NCI-H146 (cell line): ENCODE measurements at regions not wholly inside any gene's neighbourhood (a gene's known extent, or its start where the extent isn't known, plus 50 kb on each side); places are given as distances from the start of the nearest gene placed in this dataset.
"Not testable (repeated sequence)": the region's sequence is repeated elsewhere in the genome, so short reads cannot be mapped to it uniquely, and the experiment has no call there.

Source experiments
- DNase-seq: peaks from one replicate; lab custom pipeline; 2025; lab: John Stamatoyannopoulos, UW

DNA sequence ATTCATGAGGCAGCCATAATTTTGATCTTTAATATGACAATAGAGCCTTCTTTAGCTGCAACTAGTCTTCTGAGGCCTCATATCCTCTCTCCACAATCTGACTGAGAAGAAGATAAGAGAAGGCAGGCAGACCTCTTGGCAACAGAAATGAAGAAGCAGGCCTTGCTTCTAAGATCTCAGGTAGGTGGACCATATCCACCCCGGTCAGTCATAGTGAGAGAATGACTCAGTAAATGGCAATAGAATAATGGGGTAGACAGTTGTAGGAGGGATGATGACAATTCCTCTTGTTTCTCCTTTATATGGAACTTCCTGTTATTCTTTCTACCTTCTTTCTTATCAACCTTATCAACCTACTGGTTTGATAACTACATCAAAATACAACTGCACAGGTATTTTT, 246.7 kb upstream of the G2E3 start:
- no peak for DNase-seq

DNA sequence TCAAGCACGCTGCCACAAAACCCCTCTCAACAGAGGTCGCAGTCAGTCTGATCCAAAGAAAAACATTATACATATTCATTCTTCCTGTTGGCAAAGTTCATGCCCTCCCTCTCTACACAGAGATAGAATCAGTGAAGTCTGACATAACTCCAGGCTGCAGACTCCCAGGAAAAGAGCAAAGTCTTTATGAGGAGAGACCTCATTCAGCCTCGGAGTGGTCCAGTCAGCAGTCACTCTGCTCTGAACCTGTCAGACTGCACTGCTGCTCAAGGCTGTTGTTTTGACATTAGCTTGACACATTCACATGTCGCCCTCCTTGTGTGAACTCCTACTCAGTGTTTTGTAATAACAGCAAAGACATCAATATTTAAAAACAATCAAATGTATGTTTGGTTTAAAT, 241.2 kb upstream of the G2E3 start:
- DNase-seq, result no peak

DNA sequence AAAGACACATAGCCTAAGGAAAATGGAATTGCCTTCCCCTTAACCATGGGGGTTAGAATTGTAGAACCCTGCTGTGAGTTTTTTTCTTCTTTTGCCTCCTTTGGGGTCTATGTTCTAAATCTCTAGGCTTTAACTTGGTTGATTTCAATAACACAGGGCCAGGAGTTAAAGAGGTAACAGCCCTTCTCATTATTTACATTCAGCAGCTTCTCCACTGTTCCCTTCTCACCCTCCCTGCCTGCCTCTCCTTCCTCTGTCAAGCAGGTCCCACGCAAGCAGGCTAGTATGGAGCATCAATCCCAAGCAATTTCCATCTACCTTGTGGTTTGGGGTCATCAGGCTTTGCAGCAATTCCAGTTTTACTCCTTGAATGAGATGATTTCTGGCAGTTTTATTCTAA, 236.1 kb upstream of the G2E3 start:
- DNase-seq, result no peak

DNA sequence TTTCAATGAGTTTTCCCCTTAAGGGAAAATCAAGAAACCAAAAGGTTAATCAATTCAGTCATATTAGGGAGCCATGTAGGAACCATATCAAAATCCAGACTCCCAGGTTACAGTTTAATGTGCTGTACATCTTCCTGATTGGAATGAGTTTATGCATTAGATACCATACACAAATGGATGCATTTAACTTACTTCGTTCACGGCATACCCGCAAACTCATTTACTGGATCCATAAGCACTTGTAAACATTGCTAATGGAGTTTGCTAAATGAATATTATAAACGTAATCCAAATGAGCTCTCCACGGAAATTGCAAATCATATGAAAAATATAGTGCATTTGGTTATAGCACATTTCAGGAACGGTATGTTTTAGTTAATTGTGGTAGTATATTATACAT, 228.9 kb upstream of the G2E3 start:
- no peak for DNase-seq

DNA sequence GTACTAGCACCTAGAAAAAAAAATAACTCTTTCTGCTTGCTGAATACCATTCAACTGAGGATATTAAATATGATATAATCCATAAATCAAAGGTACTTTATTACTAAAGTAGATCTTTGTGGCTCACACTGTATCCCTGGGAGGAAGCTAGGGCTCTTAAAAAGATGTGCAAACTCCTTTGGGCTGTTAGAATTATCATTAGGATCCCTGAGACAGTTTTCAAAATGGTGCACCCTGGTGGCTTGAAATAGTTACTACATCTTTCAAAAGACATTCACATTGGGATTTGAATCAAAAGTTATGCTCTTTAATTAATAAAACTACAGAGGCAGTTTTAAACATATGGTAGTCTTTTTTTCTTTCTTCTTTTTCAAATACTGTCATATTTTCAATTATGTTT, 228.5 kb upstream of the G2E3 start:
- DNase-seq, result no peak

DNA sequence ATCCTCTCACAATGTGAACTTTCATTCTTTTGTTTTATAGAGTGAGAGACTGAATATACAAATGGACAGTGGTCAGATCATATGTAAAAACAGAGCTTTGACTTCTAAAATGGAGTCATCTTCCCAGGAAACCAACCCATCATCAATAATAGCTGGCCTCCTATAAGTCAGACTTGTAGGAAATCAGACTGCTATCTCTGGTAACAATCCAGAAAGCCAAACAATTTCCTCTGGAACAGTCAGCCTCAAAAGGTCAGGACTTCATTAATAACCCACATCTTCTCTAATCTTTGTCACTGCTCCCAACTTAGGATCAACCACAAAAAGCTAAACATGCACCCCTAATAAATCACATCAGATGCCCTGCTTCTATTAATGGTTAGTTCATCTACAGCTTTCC, 227.9 kb upstream of the G2E3 start:
- DNase-seq, result no peak

DNA sequence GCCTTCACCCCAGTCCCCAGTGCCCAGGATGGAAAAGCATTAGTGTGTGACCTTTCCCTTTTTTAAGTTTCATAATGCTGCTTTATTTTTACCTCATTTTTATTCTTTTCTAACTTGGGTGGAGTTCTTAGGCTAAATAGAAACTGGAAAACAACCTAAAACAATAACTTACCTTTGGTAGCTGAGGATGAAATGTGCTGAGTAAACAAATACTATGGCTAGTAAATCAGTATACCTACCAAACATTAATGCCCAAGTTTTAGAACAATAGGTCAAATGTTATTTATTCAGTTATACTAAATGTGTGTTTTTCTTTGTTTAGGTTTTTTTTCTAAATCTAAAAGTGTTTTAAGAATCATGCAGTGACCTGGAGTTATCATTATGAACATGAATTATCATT, 226.6 kb upstream of the G2E3 start:
- no peak for DNase-seq

DNA sequence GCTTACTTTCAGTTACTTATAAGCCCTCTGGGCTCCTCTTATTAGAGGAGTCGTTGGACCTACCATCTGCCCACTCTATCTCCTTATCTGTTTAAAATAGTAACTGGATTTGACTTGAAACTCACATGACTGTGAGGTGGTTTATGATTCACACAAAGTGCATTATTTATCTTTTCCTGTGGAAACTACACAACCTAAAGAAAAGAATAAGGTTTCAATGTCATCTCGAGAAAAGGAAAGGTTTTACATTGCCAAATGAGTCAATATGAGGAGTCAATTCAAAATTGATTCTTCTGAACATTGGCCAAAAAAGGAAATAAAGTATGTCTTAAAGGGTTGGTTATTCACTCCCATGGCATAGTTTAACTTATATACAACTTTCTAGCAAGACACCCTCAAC, 225.0 kb upstream of the G2E3 start:
- no peak for DNase-seq

DNA sequence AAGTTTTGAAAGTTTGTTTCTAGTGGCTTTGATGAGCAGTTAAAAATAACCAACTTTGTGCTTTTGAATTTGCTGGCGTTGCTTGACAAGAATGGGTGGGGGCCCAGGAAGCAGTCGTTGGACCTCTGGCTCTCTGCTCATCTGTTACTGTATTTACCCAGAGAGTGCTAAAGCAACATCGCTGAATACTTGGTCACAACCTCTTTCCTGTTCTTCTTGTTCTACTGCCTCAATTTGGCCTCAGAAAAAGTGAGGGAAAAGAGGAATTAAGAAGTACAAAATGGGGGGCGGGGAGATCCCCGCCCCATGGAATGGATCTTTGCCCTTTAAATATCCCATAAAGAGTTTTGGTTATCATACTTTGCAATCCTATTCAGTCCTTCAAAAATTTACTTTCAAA, 221.5 kb upstream of the G2E3 start:
- DNase-seq, result no peak

DNA sequence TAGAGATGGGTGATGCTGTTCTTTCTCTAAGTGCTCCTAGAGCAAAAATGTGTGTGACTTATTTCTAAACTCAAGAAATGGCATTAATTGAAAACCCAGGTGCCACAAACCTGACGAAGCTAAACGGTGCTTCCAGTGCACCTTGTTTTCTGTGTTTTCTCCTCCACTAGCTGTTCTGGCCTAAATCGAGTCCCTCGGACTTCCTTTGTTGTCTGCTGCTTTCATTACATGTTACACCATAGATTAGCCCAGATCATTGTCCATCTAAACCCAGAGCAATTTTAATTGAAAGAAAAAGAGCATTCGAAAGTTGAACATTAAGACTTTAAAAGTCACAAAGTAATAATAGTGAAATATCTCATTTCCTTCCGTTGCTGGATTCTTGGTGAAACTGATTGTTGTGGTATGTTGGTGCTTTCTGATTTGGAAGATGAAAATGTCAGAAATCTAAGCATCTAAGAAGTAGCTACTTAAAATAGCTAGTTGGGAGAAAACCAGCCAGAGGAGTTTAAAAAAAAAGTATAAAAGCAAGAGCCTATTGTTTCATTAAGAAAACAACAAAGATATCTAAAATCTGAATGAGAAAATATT, 219.6 kb upstream of the G2E3 start:
- DNase-seq, result no peak

DNA sequence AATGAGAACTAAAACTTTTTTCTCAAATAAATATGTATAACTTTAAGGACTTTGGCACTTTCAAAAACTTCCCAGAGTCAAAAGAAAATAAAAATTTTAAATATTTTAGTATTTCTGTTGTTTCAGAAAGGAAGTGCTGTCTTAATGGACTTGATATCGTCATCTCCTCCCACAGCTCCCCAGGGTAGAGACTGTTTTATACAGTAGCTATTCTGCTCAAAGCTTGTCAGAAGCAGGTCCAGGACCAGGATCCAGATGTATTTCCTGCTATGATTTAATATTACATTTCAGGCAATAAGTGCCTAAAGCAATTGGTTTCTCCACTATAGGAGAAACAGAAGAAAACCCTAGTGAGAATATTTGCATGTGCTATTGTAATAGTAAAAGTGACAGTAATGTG, 218.5 kb upstream of the G2E3 start:
- no peak for DNase-seq

DNA sequence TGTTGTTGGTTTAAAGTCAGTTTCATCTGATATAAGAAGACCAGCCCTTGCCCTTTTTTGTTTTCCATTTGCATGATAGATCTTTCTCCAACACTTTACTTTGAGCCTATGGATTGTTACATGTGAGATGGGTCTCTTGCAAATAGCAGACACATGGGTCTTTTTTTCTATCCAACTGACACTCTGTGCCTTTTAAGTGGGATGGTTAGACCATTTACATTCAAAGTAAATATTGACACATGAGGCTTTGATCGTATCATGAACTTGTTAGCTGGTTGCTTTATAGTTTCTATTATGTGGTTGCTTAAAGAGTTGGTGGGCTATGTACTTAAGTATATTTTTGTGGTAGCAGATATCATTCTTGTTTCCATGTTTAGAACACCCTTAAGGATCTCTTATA, 213.4 kb upstream of the G2E3 start:
- DNase-seq, result no peak

DNA sequence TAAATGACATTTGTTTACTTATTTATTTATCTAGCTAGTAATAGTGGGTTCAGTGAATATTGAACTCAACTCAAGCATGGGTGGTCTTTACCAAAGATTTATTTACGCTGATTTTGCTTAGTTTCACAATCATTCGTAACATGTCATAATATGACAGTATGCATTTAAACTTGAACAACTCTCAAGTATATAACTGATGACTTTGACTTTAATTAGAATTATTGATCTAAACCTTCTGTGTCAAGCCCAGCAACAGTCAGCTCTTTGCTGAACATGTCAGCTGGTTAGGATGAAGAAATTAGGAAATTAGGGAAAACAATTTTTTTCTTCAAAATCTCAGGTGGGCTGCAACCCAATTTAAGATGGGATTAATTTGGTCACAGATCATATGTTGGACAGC, 210.5 kb upstream of the G2E3 start:
- DNase-seq, result no peak

DNA sequence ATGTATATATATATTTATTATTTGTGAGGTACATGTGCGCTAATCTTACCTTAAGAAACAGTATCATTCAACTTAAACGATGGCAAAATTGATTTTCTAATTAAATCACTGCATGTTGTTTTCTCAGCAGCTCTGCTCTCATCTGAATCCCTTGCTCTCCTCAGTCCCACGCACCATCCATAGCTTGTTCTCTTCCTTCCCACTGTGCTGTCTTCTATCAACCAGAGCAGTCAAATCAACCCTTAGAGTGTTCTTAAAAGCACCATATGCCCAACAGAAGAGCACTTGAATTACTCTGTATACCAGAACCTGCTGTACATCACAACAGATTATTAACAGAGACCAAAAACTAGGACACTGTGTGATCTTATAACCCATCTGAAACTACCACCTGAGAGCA, 209.4 kb upstream of the G2E3 start:
- DNase-seq, result no peak

DNA sequence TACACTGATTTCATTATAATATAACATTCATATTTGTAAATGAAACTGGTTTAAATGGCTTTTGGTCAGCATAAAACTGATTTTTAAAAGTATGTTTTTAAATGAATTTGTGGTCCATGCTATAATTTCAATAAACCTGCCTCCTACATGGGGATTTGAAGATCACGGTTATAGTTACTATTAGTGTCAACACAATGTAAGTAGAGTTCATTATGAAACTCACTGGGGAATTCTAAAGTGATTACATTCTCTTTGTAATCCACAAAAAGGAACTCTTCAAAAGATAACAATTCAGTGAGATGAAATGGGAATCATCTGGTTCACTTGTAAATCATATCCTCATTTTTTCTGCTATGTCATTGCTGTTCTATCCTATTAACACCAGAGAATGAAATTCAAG, 204.5 kb upstream of the G2E3 start:
- DNase-seq, result peak; percentile 37

DNA sequence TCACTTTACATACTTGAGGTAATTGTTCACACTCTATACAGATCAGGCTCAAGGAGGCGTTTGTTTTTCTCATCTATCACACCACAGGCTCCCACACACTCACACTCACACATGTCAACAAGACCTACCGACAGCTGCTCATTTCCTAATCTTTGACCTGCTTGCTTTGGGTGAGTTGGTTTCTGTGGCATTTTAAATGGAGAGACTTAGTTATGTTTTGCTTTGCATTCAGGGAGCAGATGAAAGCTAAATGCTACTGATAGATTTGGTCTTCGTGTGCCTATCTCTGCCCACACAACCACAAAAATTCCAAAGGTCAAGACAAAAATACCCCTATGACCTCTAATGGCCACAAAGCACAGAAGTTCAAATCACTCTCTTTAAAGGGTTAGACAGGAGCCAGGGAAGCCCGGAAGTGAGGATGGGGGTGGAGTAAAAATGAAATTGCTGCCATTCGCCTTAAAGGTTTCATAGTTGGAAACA, 203.5 kb upstream of the G2E3 start:
- DNase-seq, result peak; percentile 42

DNA sequence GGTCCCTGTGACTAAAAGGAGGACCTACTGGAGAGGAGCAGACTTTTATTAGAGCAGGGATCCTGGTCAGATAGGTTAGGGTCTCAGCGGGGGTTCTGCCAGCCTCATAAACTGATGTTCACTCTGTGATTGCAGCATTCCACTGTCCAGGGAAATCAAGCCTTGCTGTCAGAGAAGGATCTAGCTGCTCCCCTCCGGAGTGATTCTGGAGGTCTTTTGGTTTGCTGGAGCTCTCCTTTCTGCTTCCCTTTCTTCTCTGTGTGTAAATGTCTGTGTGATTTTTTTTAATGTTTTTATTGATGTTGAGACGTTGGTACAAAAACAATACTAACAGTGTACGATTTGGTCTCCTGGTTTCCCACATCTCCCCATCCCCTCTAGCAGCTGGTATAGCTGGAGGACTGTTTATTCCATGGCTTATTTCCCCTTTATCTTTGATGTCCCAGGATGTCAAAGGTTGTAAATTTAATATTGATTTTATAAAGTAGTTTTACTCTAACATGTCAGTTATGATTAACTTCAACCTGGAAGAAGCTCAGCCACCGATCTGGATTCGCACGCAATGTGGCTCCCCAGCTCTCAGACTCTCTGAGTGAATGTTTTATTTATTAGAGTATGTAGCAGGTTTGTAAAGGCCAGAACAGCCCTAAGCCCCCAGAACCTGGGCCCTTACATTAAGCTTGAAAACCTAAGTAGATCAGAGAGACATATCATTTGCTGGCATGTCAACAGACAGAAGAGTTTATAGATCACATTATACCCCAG, 202.3 kb upstream of the G2E3 start:
- DNase-seq, result no peak

DNA sequence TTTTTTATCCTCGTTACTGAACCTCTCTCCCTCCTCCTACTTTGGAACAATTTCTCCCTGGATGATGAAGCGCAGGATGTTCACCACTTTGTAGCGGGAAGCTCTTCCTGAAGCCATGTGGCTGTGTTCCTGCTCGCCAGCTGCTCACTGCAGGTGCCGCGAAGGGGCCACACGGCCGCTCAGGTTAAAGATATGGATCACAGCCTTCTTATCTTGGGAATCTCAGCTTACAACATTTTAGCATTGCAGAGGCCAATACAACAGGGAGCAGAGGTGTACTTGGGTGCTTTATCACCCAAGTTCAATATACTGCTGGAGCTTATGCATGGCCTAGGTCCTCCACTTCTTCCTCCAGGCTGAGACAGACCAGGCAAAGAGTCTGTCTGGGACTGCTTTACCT, 201.2 kb upstream of the G2E3 start:
- no peak for DNase-seq

DNA sequence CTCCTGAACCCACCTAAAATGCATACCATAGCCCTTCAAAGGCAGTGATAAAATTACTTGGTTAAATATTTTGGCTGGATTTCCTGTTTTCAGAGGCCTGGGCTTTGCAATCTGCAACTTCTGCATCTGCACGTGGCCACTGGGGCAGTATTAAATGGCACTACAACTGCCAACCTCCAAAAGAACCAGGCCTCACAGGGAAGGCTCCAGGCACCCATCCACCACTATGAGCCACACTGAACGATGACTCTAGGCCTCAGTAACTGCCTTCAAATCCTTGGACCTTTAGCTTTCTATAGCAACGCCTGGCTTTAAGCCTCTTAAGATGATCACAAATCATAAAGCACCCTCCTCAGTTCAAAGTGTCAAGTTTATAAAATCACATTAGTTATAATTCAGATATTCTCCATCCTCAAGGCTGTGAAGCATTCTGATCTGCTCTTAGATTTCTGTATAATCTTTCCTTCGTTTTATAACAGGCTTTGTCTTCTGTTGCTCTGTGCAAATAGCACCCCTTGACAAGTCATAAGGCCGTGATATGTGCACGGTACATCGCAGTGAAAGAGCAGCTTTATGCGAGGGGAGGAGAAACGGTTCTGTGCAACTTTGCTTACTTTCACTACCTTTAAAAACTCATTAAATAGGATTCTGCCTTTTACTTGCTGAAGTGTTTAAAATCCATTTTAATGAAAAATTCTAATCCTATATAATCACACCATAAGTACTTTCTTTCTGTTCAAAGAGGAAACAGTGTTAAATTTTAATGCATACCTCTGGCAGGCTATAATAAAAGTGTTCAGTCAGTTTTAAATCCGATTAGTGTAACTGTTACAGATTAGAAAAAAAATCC, 196.4 kb upstream of the G2E3 start:
- no peak for DNase-seq

DNA sequence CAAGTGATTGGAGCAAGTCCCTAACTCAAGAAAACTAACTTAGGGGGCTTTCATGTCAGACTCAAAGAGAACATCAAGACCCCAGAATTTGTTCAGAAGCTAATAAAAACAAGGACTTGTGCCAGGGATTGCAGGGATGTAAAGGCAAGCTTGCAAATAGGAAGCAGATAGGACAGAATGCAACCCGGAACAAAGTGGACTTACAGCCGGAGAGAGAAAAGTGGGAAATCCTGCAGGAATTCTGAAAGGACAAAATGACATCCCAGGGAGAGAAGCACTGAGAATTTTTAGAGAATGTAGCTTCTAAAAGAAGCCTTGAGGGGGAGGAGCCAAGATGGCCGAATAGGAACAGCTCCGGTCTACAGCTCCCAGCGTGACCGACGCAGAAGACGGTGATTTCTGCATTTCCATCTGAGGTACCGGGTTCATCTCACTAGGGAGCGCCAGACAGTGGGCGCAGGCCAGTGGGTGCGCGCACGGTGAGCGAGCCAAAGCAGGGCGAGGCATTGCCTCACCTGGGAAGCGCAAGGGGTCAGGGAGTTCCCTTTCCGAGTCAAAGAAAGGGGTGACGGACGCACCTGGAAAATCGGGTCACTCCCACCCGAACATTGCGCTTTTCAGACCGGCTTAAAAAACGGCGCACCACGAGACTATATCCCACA, 195.6 kb upstream of the G2E3 start:
- not testable (repeated sequence) for DNase-seq

DNA sequence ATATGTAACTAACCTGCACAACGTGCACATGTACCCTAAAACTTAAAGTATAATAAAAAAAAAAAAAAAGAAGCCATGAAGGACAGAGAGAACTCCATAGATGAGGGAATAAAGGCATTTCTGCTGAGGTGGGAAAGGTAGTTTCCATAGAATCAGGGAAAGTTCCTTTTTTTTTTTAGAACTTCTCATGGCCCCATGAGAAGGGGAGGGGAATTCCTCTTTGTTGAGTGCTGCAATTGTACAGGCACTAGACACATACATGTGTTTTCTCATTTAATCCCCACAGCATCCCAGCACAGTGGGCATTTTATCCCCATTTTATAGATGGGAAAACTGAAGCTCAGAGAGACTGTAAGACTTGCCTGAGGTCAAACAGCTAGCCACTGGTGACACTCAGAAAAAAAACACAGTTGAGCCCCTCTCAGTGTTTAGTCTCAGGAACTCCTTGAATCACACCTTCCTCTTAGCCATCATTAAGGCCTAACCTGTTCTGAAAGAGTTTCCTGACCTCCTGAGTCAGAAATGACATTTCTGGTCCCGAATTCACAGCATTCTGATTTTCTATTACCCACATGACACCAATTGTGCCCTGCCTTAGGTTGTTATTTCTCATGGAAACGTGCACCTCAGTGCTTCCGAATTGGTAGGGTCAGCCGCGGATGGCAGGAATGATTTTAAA, 189.3 kb upstream of the G2E3 start:
- no peak for DNase-seq

DNA sequence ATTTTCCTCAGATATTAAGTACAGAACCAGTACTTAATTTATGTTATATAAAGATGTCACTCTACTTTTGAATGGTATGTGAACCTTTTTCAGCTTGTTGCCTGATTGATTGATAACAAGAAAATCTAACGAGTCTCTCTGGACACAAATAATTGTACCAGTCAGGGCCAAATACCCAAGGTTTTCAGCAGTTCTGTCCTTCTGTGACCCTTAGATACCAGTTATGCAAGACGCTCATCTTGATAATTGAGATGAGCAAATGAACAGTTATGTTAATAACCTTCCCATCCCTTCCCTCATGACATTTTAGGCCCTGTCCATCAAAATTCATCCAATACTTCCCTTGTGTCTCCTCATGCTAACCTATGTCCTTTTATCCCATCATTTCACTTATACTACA, 185.9 kb upstream of the G2E3 start:
- DNase-seq, result no peak
